ENCODE measurements at regions not wholly inside any gene's neighbourhood (a gene's known extent, or its start where the extent isn't known, plus 50 kb on each side); places are given as distances from the start of the nearest gene placed in this dataset.

- TF ChIP-seq CTCF (IDR thresholded peaks at IDR 0.05) = no peak
- TF ChIP-seq EZH2 (IDR thresholded peaks at IDR 0.05; ENCODE audit: borderline replicate concordance, insufficient read depth, low read depth, low read length, poor library complexity, severe bottlenecking) = no peak
These were observed 532.3 kb downstream of the KCNA4 start for GRCh38 chr11:29484548-29484947.

All from B cell (primary cell).